ENCODE measurements at regions not wholly inside any gene's neighbourhood (a gene's known extent, or its start where the extent isn't known, plus 50 kb on each side); places are given as distances from the start of the nearest gene placed in this dataset.

- TF ChIP-seq CTCF (IDR thresholded peaks at IDR 0.05) (no peak), POLR2AphosphoS5 (IDR thresholded peaks at IDR 0.05; ENCODE audit: insufficient read depth in 1 of 2, low read depth in 1 of 2) (no peak), POLR2A (IDR thresholded peaks at IDR 0.05) (no peak)
Observed at GRCh38 chr17:14790521-14790920, 474.6 kb downstream of the PMP22 start.
